Right lobe of liver (tissue), 6 donors: ENCODE measurements at regions not wholly inside any gene's neighbourhood (a gene's known extent, or its start where the extent isn't known, plus 50 kb on each side); places are given as distances from the start of the nearest gene placed in this dataset.
A peak's percentile ranks its signal among the peaks of the same experiment; 100 is the strongest.

Experiments
- ATAC-seq, 4 donors: fragments of 200-7000 bp; cut with Tn5 transposase; one replicate each; pipeline ENCODE4 v1.9.1; 2020; ENCODE audit warnings: mild to moderate bottlenecking in 4 of 4, moderate library complexity in 4 of 4
- DNase-seq, 3 donors: peaks; one replicate each; pipeline ENCODE4 v3.0.0-alpha.2; 2020
- H3K27ac ChIP-seq, 3 donors: fragments of 200-600 bp; one replicate each; pipeline ENCODE4 v1.8.0; 2022
- H3K27me3 ChIP-seq, 2 donors: fragments of 200-600 bp; one replicate each; pipeline ENCODE4 v1.8.0; 2022
- H3K36me3 ChIP-seq, 4 donors: fragments of 200-600 bp; sonication (generic) in 1 of 4; one replicate each; pipeline versions ENCODE4 v1.5.1 to v1.8.0; 2017 to 2022; ENCODE audit warnings: control low read depth in 1 of 4
- H3K4me1 ChIP-seq, 4 donors: fragments of 200-600 bp; sonication (generic) in 1 of 4; one replicate each; pipeline versions ENCODE4 v1.5.1 to v1.8.0; 2017 to 2022; ENCODE audit warnings: control low read depth in 1 of 4
- H3K4me3 ChIP-seq, 3 donors: fragments of 200-600 bp; one replicate each; pipeline ENCODE4 v1.8.0; 2022
- H3K9me3 ChIP-seq, 4 donors: fragments of 200-600 bp; sonication (generic) in 1 of 4; one replicate each; pipeline versions ENCODE4 v1.5.1 to v1.8.0; 2017 to 2022; ENCODE audit warnings: control low read depth in 1 of 4
- POLR2A ChIP-seq: fragments of 450-650 bp; IDR thresholded peaks from one replicate; pipeline ENCODE4 v1.6.1; 2017; ENCODE audit warnings: antibody characterized with exemption, mild to moderate bottlenecking
- WGBS: methylation state at CpG from one replicate; pipeline ENCODE4 v1.1.6; 2018; ENCODE audit warnings: low coverage, low lambda C conversion rate; ENCODE audit not compliant: insufficient coverage; ENCODE audit errors: missing lambda C conversion rate; 5-methylcytosine and 5-hydroxymethylcytosine counted together
- intact Hi-C, 2 donors: fragments of 100-400 bp; cut with DNase I; formaldehyde crosslinking; loops; one replicate each; pipeline versions ENCODE4 v1.11.2 to v1.14.1; 2022
- TF ChIP-seq, protein P1 (sequence below), 4 donors: fragments of 200-600 bp in 3 of 4; fragments of 450-650 bp in 1 of 4; IDR thresholded peaks; one replicate each; pipeline versions ENCODE4 v1.5.1 to v1.8.0; 2016 to 2022; ENCODE audit warnings: antibody characterized with exemption in 4 of 4, mild to moderate bottlenecking in 2 of 4
- donor health status: DM: no; HTN: yes; CAD: no.
- donor health status: DM: no; HTN: no; CAD: no.
- donor health status: DM: no; HTN: no; CAD: no.
- donor health status: DM: no; HTN: yes; CAD: no.
- donor health status: DM: no; HTN: yes; CAD: no.

DNA sequence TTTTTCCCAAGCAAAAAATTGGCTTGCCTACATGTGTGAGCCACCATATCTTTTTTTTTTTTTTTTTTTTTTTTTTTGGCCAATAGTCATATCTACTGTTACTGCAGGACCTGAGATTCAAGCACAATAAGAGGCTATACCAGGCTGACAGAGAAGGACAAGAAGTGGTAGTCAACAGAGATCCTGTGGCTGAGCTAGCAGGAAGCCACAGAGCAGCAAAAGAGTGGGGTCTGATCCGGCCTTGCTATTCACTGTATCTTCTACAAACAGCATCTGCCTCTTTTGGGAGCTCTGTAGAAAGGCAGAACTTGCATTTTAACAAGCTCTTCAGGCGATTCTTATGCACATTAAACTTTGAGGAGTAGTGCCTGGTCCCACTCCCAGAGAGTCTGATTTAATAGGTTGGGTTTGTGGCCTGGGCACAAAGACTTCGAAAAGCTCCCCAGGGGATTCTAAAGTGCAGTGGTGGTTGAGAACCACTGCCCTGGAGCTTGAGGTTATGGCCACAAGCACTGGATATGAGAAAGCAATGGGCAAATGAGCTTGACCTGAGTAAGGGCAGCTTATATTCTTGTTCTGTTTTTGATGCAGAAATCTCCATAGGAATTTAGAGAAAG lies 162.8 kb downstream of the PIK3R1 start:
- no peaks in the 10 kb centered on the region for H3K9me3 ChIP-seq
- H3K4me3 ChIP-seq: no peak overlapping the region
- intact Hi-C loops: no loop called here
- DNase-seq: no peak
- TF ChIP-seq POLR2A: no peak
- TF ChIP-seq, protein P1, sequence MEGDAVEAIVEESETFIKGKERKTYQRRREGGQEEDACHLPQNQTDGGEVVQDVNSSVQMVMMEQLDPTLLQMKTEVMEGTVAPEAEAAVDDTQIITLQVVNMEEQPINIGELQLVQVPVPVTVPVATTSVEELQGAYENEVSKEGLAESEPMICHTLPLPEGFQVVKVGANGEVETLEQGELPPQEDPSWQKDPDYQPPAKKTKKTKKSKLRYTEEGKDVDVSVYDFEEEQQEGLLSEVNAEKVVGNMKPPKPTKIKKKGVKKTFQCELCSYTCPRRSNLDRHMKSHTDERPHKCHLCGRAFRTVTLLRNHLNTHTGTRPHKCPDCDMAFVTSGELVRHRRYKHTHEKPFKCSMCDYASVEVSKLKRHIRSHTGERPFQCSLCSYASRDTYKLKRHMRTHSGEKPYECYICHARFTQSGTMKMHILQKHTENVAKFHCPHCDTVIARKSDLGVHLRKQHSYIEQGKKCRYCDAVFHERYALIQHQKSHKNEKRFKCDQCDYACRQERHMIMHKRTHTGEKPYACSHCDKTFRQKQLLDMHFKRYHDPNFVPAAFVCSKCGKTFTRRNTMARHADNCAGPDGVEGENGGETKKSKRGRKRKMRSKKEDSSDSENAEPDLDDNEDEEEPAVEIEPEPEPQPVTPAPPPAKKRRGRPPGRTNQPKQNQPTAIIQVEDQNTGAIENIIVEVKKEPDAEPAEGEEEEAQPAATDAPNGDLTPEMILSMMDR (IDR thresholded peaks at IDR 0.05): no peak
- ATAC-seq: peak in 1 of 4 donors; percentile 21
- H3K27ac ChIP-seq: no peak overlapping the region
- no peaks in the 10 kb centered on the region for H3K36me3 ChIP-seq
- no peaks in the 10 kb centered on the region for H3K27me3 ChIP-seq
- no peaks in the 10 kb centered on the region for H3K4me1 ChIP-seq
- 92% methylated on average over 3 of the region's 3 CpGs for WGBS

DNA sequence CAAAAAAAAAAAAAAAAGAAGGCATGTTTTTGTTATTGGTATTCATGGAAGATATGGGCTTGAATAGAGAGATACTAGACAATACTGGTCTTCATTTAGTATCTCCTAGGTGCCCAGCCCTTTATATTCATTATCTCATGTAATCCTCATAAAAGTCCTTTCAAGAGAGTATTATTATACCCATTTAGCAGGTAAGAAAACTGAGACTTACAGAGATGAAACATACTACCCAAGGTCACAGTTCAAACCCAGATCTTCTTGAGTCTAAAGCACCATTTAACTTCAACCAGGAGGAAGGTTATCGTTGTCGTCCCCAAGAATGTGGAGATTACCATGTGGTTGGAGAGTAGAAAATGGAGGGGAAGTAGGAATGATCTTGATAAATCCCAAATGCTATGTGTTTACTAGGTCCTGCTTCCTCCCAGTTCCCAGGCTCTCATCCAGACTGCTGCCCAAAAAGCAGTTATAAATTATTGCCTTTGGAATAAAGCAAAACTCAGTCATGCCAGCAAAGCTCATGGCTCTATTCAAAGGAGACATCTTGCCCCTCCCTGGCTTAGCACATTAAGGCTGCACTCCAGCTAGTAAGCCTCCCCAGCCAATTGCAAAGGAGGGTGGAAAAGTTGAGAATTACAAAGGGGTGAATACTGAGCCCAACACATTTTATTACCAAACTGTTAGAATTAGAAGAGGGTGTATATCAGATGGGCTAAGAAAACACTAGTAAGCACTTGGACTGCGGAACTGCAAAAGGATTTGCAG lies 163.9 kb downstream of the PIK3R1 start:
- Histone ChIP-seq H3K27ac (no peak overlapping the region), H3K27me3 (no peaks in the 10 kb centered on the region), H3K36me3 (no peaks in the 10 kb centered on the region), H3K4me3 (no peak overlapping the region), H3K9me3 (no peaks in the 10 kb centered on the region), H3K4me1 (no peaks in the 10 kb centered on the region)
- TF ChIP-seq, protein P1 (IDR thresholded peaks at IDR 0.05): no peak
- TF ChIP-seq POLR2A: no peak
- ATAC-seq (no peak), DNase-seq (no peak)
- intact Hi-C loops: no loop called here
- WGBS: 89% methylated on average over 3 of the region's 3 CpGs

DNA sequence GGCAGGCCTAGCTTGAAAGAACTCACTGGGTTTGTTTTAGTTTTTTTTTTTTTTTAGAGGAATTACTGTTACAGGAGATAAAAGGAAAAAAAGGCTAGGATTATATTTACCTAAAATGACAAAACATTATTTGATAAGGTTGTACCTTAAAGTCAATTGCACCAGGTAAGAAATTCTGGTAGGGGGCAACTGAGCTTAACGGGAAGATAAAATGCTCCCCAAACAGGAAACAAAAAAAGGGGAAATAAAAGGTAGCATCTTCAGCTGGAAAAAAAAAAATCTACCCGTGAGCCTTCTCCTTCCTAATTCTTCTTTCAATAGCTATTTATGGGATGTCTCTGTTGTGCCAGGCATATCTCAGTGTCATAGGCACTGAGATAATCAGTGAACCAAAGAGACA lies 164.5 kb downstream of the PIK3R1 start:
- Histone ChIP-seq H3K4me3 (no peak overlapping the region), H3K27me3 (no peaks in the 10 kb centered on the region), H3K4me1 (no peaks in the 10 kb centered on the region), H3K27ac (no peak overlapping the region), H3K9me3 (no peaks in the 10 kb centered on the region), H3K36me3 (no peaks in the 10 kb centered on the region)
- TF ChIP-seq, protein P1 (IDR thresholded peaks at IDR 0.05): no peak
- TF ChIP-seq POLR2A: no peak
- WGBS: 39% methylated on average over 2 of the region's 2 CpGs
- no peak for ATAC-seq
- intact Hi-C loops: no loop called here
- DNase-seq: no peak

DNA sequence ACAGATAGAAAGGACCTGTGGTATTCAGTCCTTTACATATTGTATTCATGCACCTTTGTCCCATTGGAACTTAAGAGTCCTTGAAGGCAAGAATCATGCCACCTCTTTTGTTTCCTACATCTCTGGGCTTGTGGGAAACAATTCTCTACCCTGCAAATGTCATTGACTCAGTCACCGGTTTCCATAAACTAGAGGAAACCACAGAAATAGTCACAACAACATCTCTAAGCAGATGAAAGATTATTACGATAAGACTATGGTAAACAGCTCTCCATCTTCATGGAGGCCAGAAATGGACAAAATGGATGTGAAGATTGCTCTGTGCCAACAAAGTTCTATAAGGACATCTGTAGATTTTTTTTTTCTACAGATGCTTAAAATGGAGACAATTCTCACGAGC lies 165.5 kb downstream of the PIK3R1 start:
- Histone ChIP-seq H3K36me3 (no peaks in the 10 kb centered on the region), H3K4me1 (no peaks in the 10 kb centered on the region), H3K27me3 (no peaks in the 10 kb centered on the region), H3K4me3 (no peak overlapping the region), H3K9me3 (no peaks in the 10 kb centered on the region), H3K27ac (no peak overlapping the region)
- 87% methylated on average over 3 of the region's 3 CpGs for WGBS
- no peak for DNase-seq
- no peak for ATAC-seq
- TF ChIP-seq, protein P1 (IDR thresholded peaks at IDR 0.05): no peak
- no peak for TF ChIP-seq POLR2A
- intact Hi-C loops: no loop called here
